B cell (primary cell): ENCODE measurements at regions not wholly inside any gene's neighbourhood (a gene's known extent, or its start where the extent isn't known, plus 50 kb on each side); places are given as distances from the start of the nearest gene placed in this dataset.

Source experiments
- ATAC-seq: fragments of 200-7000 bp; cut with Tn5 transposase; one replicate; pipeline ENCODE4 v1.10.0; 2021; ENCODE audit warnings: low read depth, mild to moderate bottlenecking, moderate number of reproducible peaks, moderate library complexity
- CTCF ChIA-PET: fragments of 350-600 bp; sonication (Branson Sonifier 250); formaldehyde crosslinking; loops from one replicate; lab custom pipeline; 2021; ENCODE audit warnings: antibody characterized with exemption, inconsistent platforms; lab: Charles Lee
- POLR2A ChIA-PET: fragments of 350-600 bp; sonication (Branson Sonifier 250); formaldehyde crosslinking; loops from one replicate; lab custom pipeline; 2021; ENCODE audit warnings: antibody characterized with exemption; lab: Charles Lee
- DNase-seq: peaks from one replicate; pipeline ENCODE4 v3.0.0; 2013
- H2AFZ ChIP-seq: 2 replicates; pipeline ENCODE4 v1.6.1; 2012; ENCODE audit warnings: mild to moderate bottlenecking, low read depth, low read length; ENCODE audit not compliant: insufficient read depth, poor library complexity, severe bottlenecking
- H3K27ac ChIP-seq, 2 donors: 1 replicate in 1 of 2; 2 replicates in 1 of 2; pipeline ENCODE4 v1.5.1; 2012 to 2013; ENCODE audit warnings: low read length in 2 of 2, mild to moderate bottlenecking in 2 of 2, moderate library complexity in 1 of 2
- H3K27me3 ChIP-seq, 4 experiments: fragments of 200-600 bp in 1 of 4; sonication (generic) in 1 of 4; replicated peaks in 1 of 4; 1 replicate in 2 of 4; 2 replicates in 2 of 4; pipeline versions ENCODE4 v1.6.1 to v1.7.0; 2013 to 2016; ENCODE audit warnings: low read length in 3 of 4, mild to moderate bottlenecking in 2 of 4, mixed read lengths in 1 of 4, moderate library complexity in 1 of 4; ENCODE audit not compliant: insufficient read depth in 4 of 4, control insufficient read depth in 3 of 4; ENCODE audit errors: control extremely low read depth in 1 of 4
- H3K36me3 ChIP-seq, 2 experiments: replicated peaks in 1 of 2; 1 replicate in 1 of 2; 2 replicates in 1 of 2; pipeline versions ENCODE4 v1.6.1 to v1.7.1; 2013; ENCODE audit warnings: low read length in 1 of 2; ENCODE audit not compliant: insufficient read depth in 2 of 2, control insufficient read depth in 1 of 2; ENCODE audit errors: control extremely low read depth in 1 of 2, extremely low read depth in 1 of 2
- H3K4me1 ChIP-seq, 2 donors: fragments of 200-600 bp in 1 of 2; sonication (generic) in 1 of 2; 1 replicate in 1 of 2; 2 replicates in 1 of 2; pipeline versions ENCODE4 v1.5.1 to v1.6.1; 2013 to 2017; ENCODE audit warnings: low read length in 2 of 2; ENCODE audit not compliant: control insufficient read depth in 2 of 2, insufficient read depth in 2 of 2
- H3K4me2 ChIP-seq: replicated peaks from 2 replicates; pipeline ENCODE3; 2012; ENCODE audit warnings: mild to moderate bottlenecking, low read depth, low read length; ENCODE audit not compliant: poor library complexity, severe bottlenecking
- H3K4me3 ChIP-seq, 5 experiments: fragments of 200-600 bp in 1 of 5; sonication (generic) in 1 of 5; 1 replicate in 3 of 5; 2 replicates in 2 of 5; pipeline versions ENCODE4 v1.5.1 to v1.7.0; 2011 to 2016; ENCODE audit warnings: low read length in 4 of 5, mild to moderate bottlenecking in 4 of 5, low read depth in 2 of 5, control low read depth in 1 of 5, moderate library complexity in 1 of 5; ENCODE audit not compliant: insufficient read depth in 1 of 5; ENCODE audit errors: control extremely low read depth in 1 of 5, extremely low read depth in 1 of 5
- H3K79me2 ChIP-seq: fragments of 200-600 bp; sonication (generic); one replicate; pipeline ENCODE4 v1.6.0; 2016; ENCODE audit warnings: low read length; ENCODE audit not compliant: control insufficient read depth, insufficient read depth
- H3K9ac ChIP-seq: fragments of 200-600 bp; sonication (generic); 2 replicates; pipeline ENCODE4 v1.6.1; 2017; ENCODE audit warnings: mild to moderate bottlenecking, low read length, moderate library complexity
- H3K9me3 ChIP-seq, 3 donors: one replicate each; pipeline versions ENCODE4 v1.6.1 to v1.7.1; 2013; ENCODE audit warnings: low read length in 2 of 3; ENCODE audit not compliant: control insufficient read depth in 2 of 3, insufficient read depth in 1 of 3; ENCODE audit errors: control extremely low read depth in 1 of 3
- H4K20me1 ChIP-seq: 2 replicates; pipeline ENCODE4 v1.6.0; 2012; ENCODE audit warnings: mild to moderate bottlenecking, low read length; ENCODE audit not compliant: insufficient read depth, control insufficient read depth, poor library complexity, severe bottlenecking
- H3K27ac Mint-ChIP-seq: one replicate; pipeline ENCODE4 v1.8.0; 2021; ENCODE audit warnings: mixed read lengths
- H3K27me3 Mint-ChIP-seq: one replicate; pipeline ENCODE4 v1.8.0; 2021; ENCODE audit warnings: mixed read lengths
- H3K4me1 Mint-ChIP-seq: one replicate; pipeline ENCODE4 v1.8.0; 2021; ENCODE audit warnings: mixed read lengths
- H3K4me3 Mint-ChIP-seq: one replicate; pipeline ENCODE4 v1.8.0; 2021; ENCODE audit warnings: mixed read lengths
- H3K9me3 Mint-ChIP-seq: one replicate; pipeline ENCODE4 v1.8.0; 2022; ENCODE audit warnings: mixed read lengths; ENCODE audit not compliant: insufficient read depth
- CTCF ChIP-seq: fragments of 200-600 bp; IDR thresholded peaks from one replicate; pipeline ENCODE4 v1.8.0; 2022; ENCODE audit warnings: antibody characterized with exemption, mild to moderate bottlenecking
- EZH2 ChIP-seq: IDR thresholded peaks from 2 replicates; pipeline ENCODE4 v1.6.1; 2012; ENCODE audit warnings: borderline replicate concordance, low read depth, mild to moderate bottlenecking, moderate library complexity, low read length; ENCODE audit not compliant: insufficient read depth, poor library complexity, severe bottlenecking
- WGBS: methylation state at CpG from one replicate; pipeline ENCODE4 v1.1.5; 2013; ENCODE audit warnings: missing lambda C conversion rate; ENCODE audit not compliant: insufficient coverage; 5-methylcytosine and 5-hydroxymethylcytosine counted together
- intact Hi-C: fragments of 100-400 bp; cut with micrococcal nuclease; formaldehyde crosslinking; loops from one replicate; pipeline ENCODE4 v1.10.0; 2022

GRCh38 chr17:79316805-79317204 is 242.2 kb downstream of the ENGASE start:
- H3K27ac ChIP-seq: no peak overlapping the region
- Mint-ChIP-seq H3K27ac (no peak overlapping the region), H3K9me3 (no peaks in the 10 kb centered on the region), H3K27me3 (peaks cover 51% of the 10 kb centered on the region), H3K4me1 (no peaks in the 10 kb centered on the region), H3K4me3 (no peak overlapping the region)
- DNase-seq (no peak), ATAC-seq (no peak)
- no peaks in the 10 kb centered on the region for H3K36me3 ChIP-seq
- no peaks in the 10 kb centered on the region for H3K79me2 ChIP-seq
- no peak overlapping the region for H2AFZ ChIP-seq
- H4K20me1 ChIP-seq: no peaks in the 10 kb centered on the region
- WGBS: 77% methylated on average over 6 of the region's 6 CpGs
- CTCF ChIA-PET: interaction anchor here (1.3 to 1.8 kb wide), 2 partner anchors 77 to 84 kb away, joined by 4 read pairs; no protein-coding TSS in a partner anchor
- H3K4me1 ChIP-seq: no peaks in the 10 kb centered on the region
- intact Hi-C loops: no loop called here
- TF ChIP-seq CTCF (no peak), EZH2 (no peak)
- H3K9me3 ChIP-seq: peaks cover 0 to 4% (median 0%) of the 10 kb centered on the region in 3 donors
- peaks cover 0 to 39% (median 4%) of the 10 kb centered on the region in 4 experiments for H3K27me3 ChIP-seq
- POLR2A ChIA-PET: interaction anchor here (0.6 kb wide), 1 partner anchor 24 kb away, joined by 3 read pairs; no protein-coding TSS in a partner anchor
- no peak overlapping the region for H3K4me2 ChIP-seq
- no peak overlapping the region for H3K4me3 ChIP-seq
- no peak overlapping the region for H3K9ac ChIP-seq

- H3K9ac ChIP-seq: no peak overlapping the region
- peaks cover 49% of the 10 kb centered on the region for H3K27me3 Mint-ChIP-seq
- TF ChIP-seq CTCF: no peak
- TF ChIP-seq EZH2: no peak
Measured at GRCh38 chr17:79315358-79316105, 240.9 kb downstream of the ENGASE start.

More at GRCh38 chr17:79315358-79316105, 240.9 kb downstream of the ENGASE start:
- Mint-ChIP-seq H3K27ac (no peak overlapping the region), H3K4me3 (no peak overlapping the region), H3K4me1 (no peaks in the 10 kb centered on the region), H3K9me3 (no peaks in the 10 kb centered on the region)
- intact Hi-C loops: no loop called here
- Histone ChIP-seq H3K27ac (no peak overlapping the region), H3K79me2 (no peaks in the 10 kb centered on the region), H3K4me2 (no peak overlapping the region), H3K4me3 (no peak overlapping the region), H3K27me3 (peaks cover 0 to 44% (median 4%) of the 10 kb centered on the region in 4 experiments), H3K9me3 (peaks cover 0 to 4% (median 0%) of the 10 kb centered on the region in 3 donors), H3K4me1 (no peaks in the 10 kb centered on the region), H2AFZ (no peak overlapping the region), H4K20me1 (no peaks in the 10 kb centered on the region), H3K36me3 (no peaks in the 10 kb centered on the region)
- ChIA-PET POLR2A (no interaction called here), CTCF (no interaction called here)
- DNase-seq (no peak), ATAC-seq (no peak)
- 30% methylated on average over 26 of the region's 30 CpGs for WGBS
